ENCODE measurements at regions not wholly inside any gene's neighbourhood (a gene's known extent, or its start where the extent isn't known, plus 50 kb on each side); places are given as distances from the start of the nearest gene placed in this dataset.

DNA sequence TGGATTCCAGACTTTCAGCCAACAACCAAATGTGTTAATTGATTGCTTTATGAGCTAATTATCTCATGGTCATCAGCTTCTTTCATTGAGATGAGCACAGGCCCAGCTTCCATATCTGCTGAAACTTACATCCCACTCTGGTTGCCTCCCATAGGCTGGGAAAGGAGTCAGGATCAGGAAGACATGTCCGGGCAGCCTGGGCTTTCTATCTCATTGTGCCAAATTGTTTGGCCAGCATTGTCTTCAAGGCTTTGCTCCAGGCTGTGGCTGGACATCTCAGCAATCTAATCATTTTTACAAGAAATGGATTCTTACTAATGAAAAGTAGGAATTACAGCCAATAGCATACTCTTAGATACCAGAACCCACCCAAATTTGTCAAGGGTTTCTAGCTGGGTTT, 295.2 kb downstream of the CXCL12 start:
- Histone ChIP-seq H3K36me3 (no peaks in the 10 kb centered on the region), H3K27me3 (no peaks in the 10 kb centered on the region), H3K4me1 (no peaks in the 10 kb centered on the region), H3K9me3 (no peaks in the 10 kb centered on the region; the same call in 1 of the 2 replicates), H3K4me3 (ENCODE audit: low read depth, low read length) (no peak overlapping the region)
- no peak for DNase-seq
- TF ChIP-seq, protein P1, sequence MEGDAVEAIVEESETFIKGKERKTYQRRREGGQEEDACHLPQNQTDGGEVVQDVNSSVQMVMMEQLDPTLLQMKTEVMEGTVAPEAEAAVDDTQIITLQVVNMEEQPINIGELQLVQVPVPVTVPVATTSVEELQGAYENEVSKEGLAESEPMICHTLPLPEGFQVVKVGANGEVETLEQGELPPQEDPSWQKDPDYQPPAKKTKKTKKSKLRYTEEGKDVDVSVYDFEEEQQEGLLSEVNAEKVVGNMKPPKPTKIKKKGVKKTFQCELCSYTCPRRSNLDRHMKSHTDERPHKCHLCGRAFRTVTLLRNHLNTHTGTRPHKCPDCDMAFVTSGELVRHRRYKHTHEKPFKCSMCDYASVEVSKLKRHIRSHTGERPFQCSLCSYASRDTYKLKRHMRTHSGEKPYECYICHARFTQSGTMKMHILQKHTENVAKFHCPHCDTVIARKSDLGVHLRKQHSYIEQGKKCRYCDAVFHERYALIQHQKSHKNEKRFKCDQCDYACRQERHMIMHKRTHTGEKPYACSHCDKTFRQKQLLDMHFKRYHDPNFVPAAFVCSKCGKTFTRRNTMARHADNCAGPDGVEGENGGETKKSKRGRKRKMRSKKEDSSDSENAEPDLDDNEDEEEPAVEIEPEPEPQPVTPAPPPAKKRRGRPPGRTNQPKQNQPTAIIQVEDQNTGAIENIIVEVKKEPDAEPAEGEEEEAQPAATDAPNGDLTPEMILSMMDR (IDR thresholded peaks at IDR 0.05; ENCODE audit: low read depth, low read length) = no peak

DNA sequence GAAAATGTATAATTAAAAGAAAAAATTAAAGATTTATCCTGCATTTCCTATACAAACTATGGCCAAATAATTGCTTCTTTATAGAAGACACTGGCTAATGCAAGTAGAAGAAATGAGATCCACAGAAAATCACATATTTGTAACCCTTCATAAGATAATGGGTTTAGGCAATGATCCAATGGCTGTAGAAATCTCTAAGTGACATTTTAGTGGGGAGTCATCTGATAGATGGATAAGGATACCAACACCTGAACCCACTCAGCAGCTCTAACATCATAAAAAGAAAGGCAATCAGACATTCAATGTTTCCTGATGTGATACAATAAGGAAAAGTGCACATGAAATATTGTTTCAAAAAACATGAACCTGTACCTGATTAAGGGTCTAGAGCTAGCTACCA, 297.5 kb downstream of the CXCL12 start:
- Histone ChIP-seq H3K36me3 (no peaks in the 10 kb centered on the region), H3K9me3 (no peaks in the 10 kb centered on the region; the same call in 1 of the 2 replicates)
- TF ChIP-seq, protein P1 (IDR thresholded peaks at IDR 0.05; ENCODE audit: low read depth, low read length) = no peak

DNA sequence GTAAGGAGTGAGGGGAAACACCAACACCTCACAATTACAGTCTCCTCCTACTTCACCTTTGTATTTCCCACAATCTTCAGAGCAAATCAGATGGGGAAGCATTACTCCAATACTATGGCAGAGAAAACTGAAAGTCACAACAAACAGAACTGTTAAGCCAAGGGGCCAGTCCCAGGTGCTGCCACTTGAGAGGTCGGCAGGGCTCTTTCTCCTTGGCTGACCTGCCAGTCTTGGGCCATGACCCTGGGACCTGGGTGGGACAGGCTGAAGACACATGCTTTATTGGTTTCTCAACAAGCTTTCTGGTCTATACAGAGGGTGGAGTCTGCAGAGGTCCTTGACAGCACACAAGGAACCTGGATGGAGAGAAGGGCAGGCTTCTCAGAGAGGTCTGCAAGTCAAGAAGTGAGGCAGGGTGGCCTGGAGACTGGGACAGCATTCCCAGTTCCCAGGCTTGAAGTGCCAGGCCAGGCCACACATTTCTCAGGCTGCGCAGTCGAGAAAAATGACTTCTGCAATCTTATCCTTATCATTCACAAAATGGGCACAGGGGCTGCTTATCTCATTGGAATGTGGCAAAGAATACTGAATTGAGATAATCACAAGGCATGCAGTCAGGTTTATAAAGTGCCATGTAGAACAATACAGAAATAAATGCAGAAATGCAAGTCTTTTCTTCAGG, 301.0 kb downstream of the CXCL12 start:
- Histone ChIP-seq H3K4me3 (ENCODE audit: low read depth, low read length) (no peak overlapping the region), H3K36me3 (no peaks in the 10 kb centered on the region), H3K4me1 (no peaks in the 10 kb centered on the region), H3K9me3 (no peaks in the 10 kb centered on the region), H3K27me3 (no peaks in the 10 kb centered on the region)
- no peak for DNase-seq
- TF ChIP-seq, protein P1 (IDR thresholded peaks at IDR 0.05; ENCODE audit: low read depth, low read length) = no peak

More for the DNA sequence above, 297.5 kb downstream of the CXCL12 start:
- no peak for DNase-seq
- no peak overlapping the region for H3K4me3 ChIP-seq (ENCODE audit: low read depth, low read length)
- H3K27me3 ChIP-seq = no peaks in the 10 kb centered on the region
- no peaks in the 10 kb centered on the region for H3K4me1 ChIP-seq

DNA sequence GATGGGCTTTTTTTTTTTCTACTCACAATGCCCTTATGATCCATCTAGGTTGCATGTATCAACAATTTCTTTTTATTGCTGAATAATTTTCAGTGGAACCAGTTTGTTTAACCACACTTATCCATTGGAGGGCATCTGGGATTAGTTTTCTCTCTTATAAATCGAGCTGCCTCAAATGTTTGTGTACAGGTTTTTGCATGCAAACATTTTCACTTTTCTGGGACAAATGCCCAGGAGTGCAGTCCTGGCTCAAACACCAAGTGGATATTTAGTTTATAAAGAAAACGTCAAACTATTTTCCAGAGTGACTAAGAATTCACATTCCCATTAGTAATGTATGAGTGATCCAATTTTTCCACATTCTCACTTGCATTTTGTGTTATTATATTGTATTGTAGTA, 313.4 kb downstream of the CXCL12 start:
- Histone ChIP-seq H3K4me3 (ENCODE audit: low read depth, low read length) (no peak overlapping the region), H3K27me3 (no peaks in the 10 kb centered on the region), H3K4me1 (no peaks in the 10 kb centered on the region), H3K36me3 (no peaks in the 10 kb centered on the region), H3K9me3 (no peaks in the 10 kb centered on the region)
- DNase-seq = no peak
- TF ChIP-seq, protein P1 (IDR thresholded peaks at IDR 0.05; ENCODE audit: low read depth, low read length) = no peak

DNA sequence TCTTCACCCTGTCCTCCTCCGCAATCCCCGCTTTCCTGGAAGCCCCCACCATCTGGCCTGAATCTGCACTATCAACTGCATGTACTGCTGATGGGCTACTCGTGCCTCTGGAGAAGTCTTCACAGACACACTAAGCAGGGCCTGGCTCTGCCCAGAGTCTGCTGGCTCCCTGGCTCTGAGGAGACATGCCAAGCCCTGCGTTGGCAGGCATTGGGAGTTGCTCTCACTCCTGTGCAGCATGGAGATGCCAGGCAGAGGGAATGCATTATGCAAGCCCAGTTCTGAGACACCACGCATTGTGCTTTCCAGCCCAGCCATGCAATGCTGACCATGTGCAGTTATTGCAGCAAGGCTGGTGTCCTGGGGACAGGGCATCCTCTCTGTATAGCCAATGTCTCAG, 314.6 kb downstream of the CXCL12 start:
- no peaks in the 10 kb centered on the region for H3K36me3 ChIP-seq
- TF ChIP-seq, protein P1 (IDR thresholded peaks at IDR 0.05; ENCODE audit: low read depth, low read length) = no peak
- no peak for DNase-seq
- H3K9me3 ChIP-seq = no peaks in the 10 kb centered on the region
- H3K4me1 ChIP-seq = no peaks in the 10 kb centered on the region
- H3K4me3 ChIP-seq (ENCODE audit: low read depth, low read length) = no peak overlapping the region
- no peaks in the 10 kb centered on the region for H3K27me3 ChIP-seq

DNA sequence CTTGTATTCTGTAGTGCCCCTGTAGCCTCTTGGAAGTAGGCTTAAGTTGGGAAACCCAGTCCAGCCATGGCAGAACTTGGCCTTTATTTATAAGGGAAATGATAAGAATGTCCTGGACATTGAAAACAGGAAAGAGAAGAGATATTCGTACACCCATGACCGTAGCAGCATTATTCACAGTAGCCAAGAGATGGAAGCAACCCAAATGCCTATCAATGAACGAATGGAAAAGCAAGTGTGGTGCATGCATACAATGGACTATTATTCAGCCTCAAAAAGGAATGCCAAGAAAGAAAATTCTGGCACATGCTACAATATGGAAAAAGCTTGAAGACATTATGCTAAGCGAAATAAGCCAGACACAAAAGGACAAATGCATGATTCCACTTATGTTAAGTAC, 315.3 kb downstream of the CXCL12 start:
- DNase-seq = no peak
- Histone ChIP-seq H3K9me3 (no peaks in the 10 kb centered on the region), H3K4me1 (no peaks in the 10 kb centered on the region), H3K4me3 (ENCODE audit: low read depth, low read length) (no peak overlapping the region), H3K36me3 (no peaks in the 10 kb centered on the region), H3K27me3 (no peaks in the 10 kb centered on the region)
- TF ChIP-seq, protein P1 (IDR thresholded peaks at IDR 0.05; ENCODE audit: low read depth, low read length) = no peak
